PC-9 (cell line): ENCODE measurements at regions not wholly inside any gene's neighbourhood (a gene's known extent, or its start where the extent isn't known, plus 50 kb on each side); places are given as distances from the start of the nearest gene placed in this dataset.

Experiments used
- BruUV-seq: library from RNA; stranded (reverse); fragments of 400-500 nt; replicated peaks from 2 replicates; lab custom pipeline; 2021; lab: Mats Ljungman, UMichigan
- CTCF ChIA-PET: fragments of 300-600 bp; sonication (Branson Sonifier 250); formaldehyde crosslinking; loops from one replicate; lab custom pipeline; 2022; ENCODE audit warnings: antibody characterized with exemption; lab: Charles Lee
- POLR2A ChIA-PET: fragments of 300-600 bp; sonication (Branson Sonifier 250); formaldehyde crosslinking; loops from one replicate; lab custom pipeline; 2022; ENCODE audit warnings: antibody characterized with exemption; ENCODE audit not compliant: unreplicated experiment; lab: Charles Lee
- DNase-seq, 2 experiments: peaks; one replicate each; pipeline versions ENCODE4 v3.0.0 to v3.0.0-alpha.2; 2015 to 2022; ENCODE audit warnings: mixed read lengths in 1 of 2
- H2AFZ ChIP-seq: fragments of 200-600 bp; sonication (generic); 2 replicates; pipeline ENCODE4 v1.8.1; 2017; ENCODE audit warnings: antibody characterized with exemption
- H3F3A ChIP-seq: fragments of 200-600 bp; sonication (generic); 2 replicates; pipeline ENCODE4 v1.8.1; 2017; ENCODE audit warnings: antibody characterized with exemption, mild to moderate bottlenecking, low read depth; ENCODE audit not compliant: insufficient read depth
- H3K27ac ChIP-seq: fragments of 200-600 bp; sonication (generic); 2 replicates; pipeline ENCODE4 v1.6.1; 2016; ENCODE audit warnings: mixed run types
- H3K27me3 ChIP-seq: fragments of 200-600 bp; sonication (generic); 2 replicates; pipeline ENCODE4 v1.6.1; 2016; ENCODE audit warnings: low read depth, mixed run types; ENCODE audit not compliant: insufficient read depth
- H3K36me3 ChIP-seq: fragments of 200-600 bp; sonication (generic); 2 replicates; pipeline ENCODE4 v1.6.1; 2016; ENCODE audit warnings: low read depth, mixed run types
- H3K4me1 ChIP-seq: fragments of 200-600 bp; sonication (generic); replicated peaks from 2 replicates; pipeline ENCODE4 v1.6.1; 2016; ENCODE audit warnings: mixed run types; ENCODE audit not compliant: insufficient read depth
- H3K4me2 ChIP-seq: fragments of 200-600 bp; sonication (generic); 2 replicates; pipeline ENCODE4 v1.6.1; 2017; ENCODE audit warnings: mixed run types
- H3K4me3 ChIP-seq: fragments of 200-600 bp; sonication (generic); 2 replicates; pipeline ENCODE4 v1.6.1; 2016; ENCODE audit warnings: mixed run types
- H3K79me2 ChIP-seq: fragments of 200-600 bp; sonication (generic); 2 replicates; pipeline ENCODE4 v1.6.1; 2017; ENCODE audit warnings: low read depth, mixed run types
- H3K9me2 ChIP-seq: fragments of 200-600 bp; sonication (generic); 2 replicates; pipeline ENCODE4 v1.8.1; 2017; ENCODE audit warnings: mild to moderate bottlenecking; ENCODE audit not compliant: insufficient read depth
- H3K9me3 ChIP-seq: fragments of 200-600 bp; sonication (generic); 2 replicates; pipeline ENCODE4 v1.8.1; 2016; ENCODE audit warnings: low read depth; ENCODE audit not compliant: insufficient read depth
- H4K20me1 ChIP-seq: fragments of 200-600 bp; sonication (generic); 2 replicates; pipeline ENCODE4 v1.8.1; 2017; ENCODE audit not compliant: insufficient read depth
- EZH2 ChIP-seq: fragments of 200-600 bp; sonication (generic); IDR thresholded peaks from 2 replicates; pipeline ENCODE4 v1.8.0; 2017; ENCODE audit warnings: antibody characterized with exemption, low read depth
- intact Hi-C: fragments of 100-400 bp; cut with micrococcal nuclease; formaldehyde crosslinking; loops from one replicate; pipeline ENCODE4 v1.10.0; 2022; ENCODE audit not compliant: unreplicated experiment
- TF ChIP-seq, protein P1 (sequence below): fragments of 200-600 bp; sonication (generic); conservative IDR thresholded peaks from 2 replicates; pipeline ENCODE4 v1.6.1; 2017; ENCODE audit warnings: mixed run types, antibody characterized with exemption, mild to moderate bottlenecking, moderate library complexity

DNA sequence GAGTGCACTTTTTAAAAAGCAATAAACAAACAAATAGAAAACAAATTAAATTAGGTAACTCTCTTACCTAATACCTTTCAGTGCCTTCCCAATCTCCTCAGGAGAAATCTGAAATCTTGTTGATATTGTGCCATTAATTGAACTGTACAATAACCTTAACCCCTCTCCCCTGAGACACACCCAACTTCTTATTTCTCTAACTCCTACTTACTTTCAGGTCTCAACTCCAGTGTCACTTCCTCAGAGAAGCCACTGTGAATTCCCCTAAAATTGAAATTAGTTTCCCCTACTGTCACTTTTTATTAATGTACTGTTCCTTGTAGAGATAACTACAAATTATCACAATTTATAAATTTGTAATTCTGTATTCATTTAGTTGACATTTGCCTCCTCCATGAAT, 295.3 kb upstream of the TNC start:
- BruUV-seq = no TSS peak
- no peaks in the 10 kb centered on the region for H3K9me2 ChIP-seq
- TF ChIP-seq, protein P1, sequence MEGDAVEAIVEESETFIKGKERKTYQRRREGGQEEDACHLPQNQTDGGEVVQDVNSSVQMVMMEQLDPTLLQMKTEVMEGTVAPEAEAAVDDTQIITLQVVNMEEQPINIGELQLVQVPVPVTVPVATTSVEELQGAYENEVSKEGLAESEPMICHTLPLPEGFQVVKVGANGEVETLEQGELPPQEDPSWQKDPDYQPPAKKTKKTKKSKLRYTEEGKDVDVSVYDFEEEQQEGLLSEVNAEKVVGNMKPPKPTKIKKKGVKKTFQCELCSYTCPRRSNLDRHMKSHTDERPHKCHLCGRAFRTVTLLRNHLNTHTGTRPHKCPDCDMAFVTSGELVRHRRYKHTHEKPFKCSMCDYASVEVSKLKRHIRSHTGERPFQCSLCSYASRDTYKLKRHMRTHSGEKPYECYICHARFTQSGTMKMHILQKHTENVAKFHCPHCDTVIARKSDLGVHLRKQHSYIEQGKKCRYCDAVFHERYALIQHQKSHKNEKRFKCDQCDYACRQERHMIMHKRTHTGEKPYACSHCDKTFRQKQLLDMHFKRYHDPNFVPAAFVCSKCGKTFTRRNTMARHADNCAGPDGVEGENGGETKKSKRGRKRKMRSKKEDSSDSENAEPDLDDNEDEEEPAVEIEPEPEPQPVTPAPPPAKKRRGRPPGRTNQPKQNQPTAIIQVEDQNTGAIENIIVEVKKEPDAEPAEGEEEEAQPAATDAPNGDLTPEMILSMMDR = no peak
- no peak for TF ChIP-seq EZH2
- intact Hi-C loops = no loop called here
- no peaks in the 10 kb centered on the region for H3K4me1 ChIP-seq
- no peak overlapping the region for H3K27ac ChIP-seq
- no peak overlapping the region for H3K4me3 ChIP-seq
- no peaks in the 10 kb centered on the region for H3K36me3 ChIP-seq
- no peak for DNase-seq
- no peaks in the 10 kb centered on the region for H3K79me2 ChIP-seq
- no peaks in the 10 kb centered on the region for H3F3A ChIP-seq
- no peak overlapping the region for H3K4me2 ChIP-seq
- no peaks in the 10 kb centered on the region for H3K27me3 ChIP-seq
- no peak overlapping the region for H2AFZ ChIP-seq
- H3K9me3 ChIP-seq = no peaks in the 10 kb centered on the region
- CTCF ChIA-PET = interaction anchor here (0.6 kb wide), 1 partner anchor 148 kb away, joined by 4 read pairs; no protein-coding TSS in a partner anchor
- H4K20me1 ChIP-seq = no peaks in the 10 kb centered on the region
- POLR2A ChIA-PET = interaction anchor here (0.6 kb wide), 1 partner anchor 17 kb away, joined by 7 read pairs; no protein-coding TSS in a partner anchor

DNA sequence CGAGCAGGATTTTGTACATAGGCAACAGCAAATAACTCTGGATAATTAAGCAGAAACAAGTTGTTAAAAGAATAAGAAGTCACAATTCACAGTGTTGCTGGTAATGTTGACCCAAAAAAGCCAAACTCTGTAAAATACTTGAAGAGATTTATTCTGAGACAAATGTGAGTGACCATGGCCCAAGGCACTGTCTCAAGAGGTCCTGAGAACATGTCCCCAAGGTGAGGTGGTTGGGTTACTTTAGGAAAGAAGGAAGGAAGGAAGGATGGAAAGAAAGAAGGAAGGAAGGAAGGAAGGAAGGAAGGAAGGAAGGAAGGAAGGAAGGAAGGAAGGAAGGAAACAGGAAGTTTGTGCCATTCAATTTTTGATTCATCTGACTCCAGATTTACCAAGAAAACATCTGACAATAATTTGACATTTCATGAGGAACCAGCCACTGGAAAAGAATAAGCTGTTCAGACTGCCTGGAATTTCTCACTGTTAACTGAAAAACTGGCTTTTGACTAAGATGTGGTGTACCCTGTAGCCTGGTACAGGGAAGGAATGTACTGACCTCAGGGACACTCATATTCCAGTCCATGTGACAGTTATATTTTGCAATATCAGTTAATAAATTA, 295.9 kb upstream of the TNC start:
- TF ChIP-seq, protein P1 = no peak
- TF ChIP-seq EZH2 = no peak
- Histone ChIP-seq H3K36me3 (no peaks in the 10 kb centered on the region), H3K9me3 (no peaks in the 10 kb centered on the region), H2AFZ (no peak overlapping the region), H3K79me2 (no peaks in the 10 kb centered on the region), H4K20me1 (no peaks in the 10 kb centered on the region), H3K27ac (no peak overlapping the region), H3K27me3 (no peaks in the 10 kb centered on the region), H3K4me3 (no peak overlapping the region), H3K9me2 (no peaks in the 10 kb centered on the region), H3F3A (no peaks in the 10 kb centered on the region), H3K4me1 (no peaks in the 10 kb centered on the region), H3K4me2 (no peak overlapping the region)
- BruUV-seq = no TSS peak
- CTCF ChIA-PET = interaction anchor here (0.6 kb wide), 1 partner anchor 148 kb away, joined by 4 read pairs; no protein-coding TSS in a partner anchor
- no peak for DNase-seq
- POLR2A ChIA-PET = interaction anchor here (0.6 kb wide), 1 partner anchor 18 kb away, joined by 7 read pairs; no protein-coding TSS in a partner anchor
- intact Hi-C loops = no loop called here

DNA sequence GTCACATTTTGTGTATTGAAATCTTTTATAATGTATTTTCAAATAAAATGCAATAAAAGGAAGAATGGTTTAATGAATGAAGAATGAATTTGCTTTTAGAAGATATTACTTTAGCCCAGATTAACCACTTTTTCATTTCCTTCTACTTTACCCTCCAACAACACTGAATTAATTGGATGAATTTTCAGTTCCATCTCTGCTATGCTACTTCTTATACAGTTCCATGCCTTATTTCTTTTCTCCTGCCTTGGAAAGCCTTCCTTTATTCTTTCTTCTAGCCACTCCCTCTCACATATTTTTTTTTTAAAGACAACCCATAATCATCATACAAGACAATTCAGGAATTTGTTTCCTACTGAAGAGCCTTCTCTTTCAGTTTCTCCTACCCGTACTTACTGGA, 296.6 kb upstream of the TNC start:
- no peaks in the 10 kb centered on the region for H3K36me3 ChIP-seq
- no TSS peak for BruUV-seq
- no peaks in the 10 kb centered on the region for H4K20me1 ChIP-seq
- H3K4me1 ChIP-seq = no peaks in the 10 kb centered on the region
- H3F3A ChIP-seq = no peaks in the 10 kb centered on the region
- no peaks in the 10 kb centered on the region for H3K9me2 ChIP-seq
- no peaks in the 10 kb centered on the region for H3K27me3 ChIP-seq
- POLR2A ChIA-PET = no interaction called here
- TF ChIP-seq, protein P1 = no peak
- TF ChIP-seq EZH2 = no peak
- H2AFZ ChIP-seq = no peak overlapping the region
- intact Hi-C loops = no loop called here
- no peak overlapping the region for H3K27ac ChIP-seq
- no peak overlapping the region for H3K4me2 ChIP-seq
- no peaks in the 10 kb centered on the region for H3K9me3 ChIP-seq
- CTCF ChIA-PET = no interaction called here
- no peak overlapping the region for H3K4me3 ChIP-seq
- DNase-seq = no peak
- no peaks in the 10 kb centered on the region for H3K79me2 ChIP-seq
